ENCODE measurements at regions not wholly inside any gene's neighbourhood (a gene's known extent, or its start where the extent isn't known, plus 50 kb on each side); places are given as distances from the start of the nearest gene placed in this dataset.

DNA sequence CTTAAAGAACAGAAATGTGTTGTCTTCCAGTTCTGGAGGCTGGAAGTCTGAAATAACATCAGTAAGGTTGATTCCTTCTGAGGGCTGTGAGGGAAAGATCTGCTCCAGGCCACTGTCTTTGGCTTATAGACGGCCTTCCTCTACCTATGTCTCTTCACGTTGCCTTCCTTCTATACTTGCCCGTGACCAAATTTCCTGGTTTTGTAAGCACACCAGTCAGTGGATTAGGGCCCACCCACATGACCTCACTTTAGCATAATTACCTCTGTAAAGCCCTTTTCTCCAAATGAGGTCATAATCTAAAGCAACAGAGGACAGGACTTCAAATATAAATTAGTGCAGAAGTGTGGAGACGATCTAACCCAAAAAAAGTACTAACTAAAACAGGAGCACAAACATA is 231.6 kb downstream of the NRIP1 start:
- dilution Hi-C loops (cut with MboI; ENCODE audit: extremely low pct_ligation_motif_present, low sequenced_read_pairs), result no loop called here
- no peaks in the 10 kb centered on the region for H3K79me2 ChIP-seq (ENCODE audit: control insufficient read depth, insufficient read depth, low read length)
- H3K4me1 ChIP-seq (ENCODE audit: control insufficient read depth, extremely low read depth, insufficient read depth, low read length), result no peaks in the 10 kb centered on the region
- no peak overlapping the region for H3K4me3 ChIP-seq (ENCODE audit: control insufficient read depth in 2 of 3, extremely low read depth in 1 of 3, insufficient read depth in 2 of 3, low read depth in 1 of 3, low read length in 3 of 3)
- DNase-seq (ENCODE audit: low read depth, low spot score), result no peak
- H3K9me1 ChIP-seq (ENCODE audit: control insufficient read depth, extremely low read depth, insufficient read depth, low read length), result no peaks in the 10 kb centered on the region
- H3K36me3 ChIP-seq (ENCODE audit: control insufficient read depth in 2 of 2, extremely low read depth in 1 of 2, insufficient read depth in 2 of 2, low read length in 2 of 2), result no peaks in the 10 kb centered on the region
- no peak for FAIRE-seq
- H3K27me3 ChIP-seq (ENCODE audit: control insufficient read depth, extremely low read depth, insufficient read depth, low read length), result no peaks in the 10 kb centered on the region
- no peak for TF ChIP-seq EZH2 (IDR thresholded peaks at IDR 0.05; ENCODE audit: low read length)
- TF ChIP-seq, protein P1, sequence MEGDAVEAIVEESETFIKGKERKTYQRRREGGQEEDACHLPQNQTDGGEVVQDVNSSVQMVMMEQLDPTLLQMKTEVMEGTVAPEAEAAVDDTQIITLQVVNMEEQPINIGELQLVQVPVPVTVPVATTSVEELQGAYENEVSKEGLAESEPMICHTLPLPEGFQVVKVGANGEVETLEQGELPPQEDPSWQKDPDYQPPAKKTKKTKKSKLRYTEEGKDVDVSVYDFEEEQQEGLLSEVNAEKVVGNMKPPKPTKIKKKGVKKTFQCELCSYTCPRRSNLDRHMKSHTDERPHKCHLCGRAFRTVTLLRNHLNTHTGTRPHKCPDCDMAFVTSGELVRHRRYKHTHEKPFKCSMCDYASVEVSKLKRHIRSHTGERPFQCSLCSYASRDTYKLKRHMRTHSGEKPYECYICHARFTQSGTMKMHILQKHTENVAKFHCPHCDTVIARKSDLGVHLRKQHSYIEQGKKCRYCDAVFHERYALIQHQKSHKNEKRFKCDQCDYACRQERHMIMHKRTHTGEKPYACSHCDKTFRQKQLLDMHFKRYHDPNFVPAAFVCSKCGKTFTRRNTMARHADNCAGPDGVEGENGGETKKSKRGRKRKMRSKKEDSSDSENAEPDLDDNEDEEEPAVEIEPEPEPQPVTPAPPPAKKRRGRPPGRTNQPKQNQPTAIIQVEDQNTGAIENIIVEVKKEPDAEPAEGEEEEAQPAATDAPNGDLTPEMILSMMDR (optimal IDR thresholded peaks at IDR 0.05 in 1 of 3, IDR thresholded peaks at IDR 0.05 in 1 of 3, conservative IDR thresholded peaks at IDR 0.05 in 1 of 3; ENCODE audit: extremely low read depth in 1 of 3, insufficient read depth in 2 of 3, low read length in 3 of 3), result no peak
- H4K20me1 ChIP-seq (ENCODE audit: control insufficient read depth, extremely low read depth, insufficient read depth, low read length), result no peaks in the 10 kb centered on the region
- no peak overlapping the region for H3K4me2 ChIP-seq (ENCODE audit: control insufficient read depth, extremely low read depth, insufficient read depth, low read depth, low read length)
- no peak overlapping the region for H3K27ac ChIP-seq (ENCODE audit: control insufficient read depth, insufficient read depth, low read length)
- H3K9me3 ChIP-seq (ENCODE audit: control insufficient read depth, low read depth, low read length), result no peaks in the 10 kb centered on the region
- no peak overlapping the region for H2AFZ ChIP-seq (ENCODE audit: control insufficient read depth, low read length)
- H3K9ac ChIP-seq (ENCODE audit: control insufficient read depth, extremely low read depth, insufficient read depth, low read length), result no peak overlapping the region

GRCh38 chr21:14830307-14830706 is 234.5 kb downstream of the NRIP1 start:
- Histone ChIP-seq H3K79me2 (ENCODE audit: control insufficient read depth, insufficient read depth, low read length) (no peaks in the 10 kb centered on the region), H3K27me3 (ENCODE audit: control insufficient read depth, extremely low read depth, insufficient read depth, low read length) (no peaks in the 10 kb centered on the region), H3K4me2 (ENCODE audit: control insufficient read depth, extremely low read depth, insufficient read depth, low read depth, low read length) (no peak overlapping the region), H3K9me3 (ENCODE audit: control insufficient read depth, low read depth, low read length) (no peaks in the 10 kb centered on the region), H2AFZ (ENCODE audit: control insufficient read depth, low read length) (no peak overlapping the region), H3K36me3 (ENCODE audit: control insufficient read depth in 2 of 2, extremely low read depth in 1 of 2, insufficient read depth in 2 of 2, low read length in 2 of 2) (no peaks in the 10 kb centered on the region), H3K4me3 (ENCODE audit: control insufficient read depth in 2 of 3, extremely low read depth in 1 of 3, insufficient read depth in 2 of 3, low read depth in 1 of 3, low read length in 3 of 3) (no peak overlapping the region), H3K9ac (ENCODE audit: control insufficient read depth, extremely low read depth, insufficient read depth, low read length) (no peak overlapping the region), H3K27ac (ENCODE audit: control insufficient read depth, insufficient read depth, low read length) (no peak overlapping the region), H4K20me1 (ENCODE audit: control insufficient read depth, extremely low read depth, insufficient read depth, low read length) (no peaks in the 10 kb centered on the region), H3K9me1 (ENCODE audit: control insufficient read depth, extremely low read depth, insufficient read depth, low read length) (no peaks in the 10 kb centered on the region), H3K4me1 (ENCODE audit: control insufficient read depth, extremely low read depth, insufficient read depth, low read length) (no peaks in the 10 kb centered on the region)
- DNase-seq (ENCODE audit: low read depth, low spot score), result no peak
- FAIRE-seq, result no peak
- no peak for TF ChIP-seq EZH2 (IDR thresholded peaks at IDR 0.05; ENCODE audit: low read length)
- TF ChIP-seq, protein P1 (optimal IDR thresholded peaks at IDR 0.05 in 1 of 3, IDR thresholded peaks at IDR 0.05 in 1 of 3, conservative IDR thresholded peaks at IDR 0.05 in 1 of 3; ENCODE audit: extremely low read depth in 1 of 3, insufficient read depth in 2 of 3, low read length in 3 of 3), result no peak
- dilution Hi-C loops (cut with MboI; ENCODE audit: extremely low pct_ligation_motif_present, low sequenced_read_pairs), result no loop called here
